ENCODE measurements at regions not wholly inside any gene's neighbourhood (a gene's known extent, or its start where the extent isn't known, plus 50 kb on each side); places are given as distances from the start of the nearest gene placed in this dataset.

GRCh38 chr6:153778216-153778615 is 260.8 kb upstream of the OPRM1 start:
- DNase-seq (ENCODE audit: unreplicated experiment), result no peak
- Mint-ChIP-seq H3K4me3 (ENCODE audit: unreplicated experiment) (no peak overlapping the region), H3K27me3 (ENCODE audit: insufficient read depth, unreplicated experiment) (no peaks in the 10 kb centered on the region), H3K36me3 (ENCODE audit: insufficient read depth, unreplicated experiment) (no peaks in the 10 kb centered on the region), H3K4me1 (ENCODE audit: insufficient read depth, unreplicated experiment) (no peaks in the 10 kb centered on the region), H3K9me3 (ENCODE audit: unreplicated experiment) (no peaks in the 10 kb centered on the region), H3K27ac (ENCODE audit: low read depth, unreplicated experiment) (no peak overlapping the region)
- TF ChIP-seq, protein P1, sequence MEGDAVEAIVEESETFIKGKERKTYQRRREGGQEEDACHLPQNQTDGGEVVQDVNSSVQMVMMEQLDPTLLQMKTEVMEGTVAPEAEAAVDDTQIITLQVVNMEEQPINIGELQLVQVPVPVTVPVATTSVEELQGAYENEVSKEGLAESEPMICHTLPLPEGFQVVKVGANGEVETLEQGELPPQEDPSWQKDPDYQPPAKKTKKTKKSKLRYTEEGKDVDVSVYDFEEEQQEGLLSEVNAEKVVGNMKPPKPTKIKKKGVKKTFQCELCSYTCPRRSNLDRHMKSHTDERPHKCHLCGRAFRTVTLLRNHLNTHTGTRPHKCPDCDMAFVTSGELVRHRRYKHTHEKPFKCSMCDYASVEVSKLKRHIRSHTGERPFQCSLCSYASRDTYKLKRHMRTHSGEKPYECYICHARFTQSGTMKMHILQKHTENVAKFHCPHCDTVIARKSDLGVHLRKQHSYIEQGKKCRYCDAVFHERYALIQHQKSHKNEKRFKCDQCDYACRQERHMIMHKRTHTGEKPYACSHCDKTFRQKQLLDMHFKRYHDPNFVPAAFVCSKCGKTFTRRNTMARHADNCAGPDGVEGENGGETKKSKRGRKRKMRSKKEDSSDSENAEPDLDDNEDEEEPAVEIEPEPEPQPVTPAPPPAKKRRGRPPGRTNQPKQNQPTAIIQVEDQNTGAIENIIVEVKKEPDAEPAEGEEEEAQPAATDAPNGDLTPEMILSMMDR (IDR thresholded peaks at IDR 0.05; ENCODE audit: unreplicated experiment), result no peak
- ChIA-PET CTCF (no interaction called here), POLR2A (no interaction called here)
- intact Hi-C loops (cut with micrococcal nuclease), result no loop called here
- no TSS peak for BruUV-seq (replicated peaks)

DNA sequence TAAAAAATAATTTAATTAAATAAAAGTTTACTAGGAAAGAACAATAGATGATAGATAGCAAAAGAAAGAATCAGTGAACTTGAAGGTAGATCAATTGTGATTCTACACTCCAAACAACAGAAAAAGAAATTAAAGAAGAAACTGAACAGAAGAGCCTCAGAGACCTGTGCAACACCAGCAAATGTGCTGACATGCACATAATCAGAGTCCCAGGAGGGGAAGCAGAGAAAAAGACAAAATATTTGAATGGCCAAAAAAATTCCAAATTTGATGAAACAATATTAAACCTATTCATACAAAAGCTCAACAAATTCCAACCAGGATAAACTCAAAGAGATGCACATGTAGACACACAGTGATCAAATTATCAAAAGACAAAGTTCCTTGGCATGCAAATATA is 267.5 kb upstream of the OPRM1 start:
- H3K9me3 Mint-ChIP-seq (ENCODE audit: unreplicated experiment), result no peaks in the 10 kb centered on the region
- no TSS peak for BruUV-seq (replicated peaks)
- DNase-seq (ENCODE audit: unreplicated experiment), result no peak
- no peaks in the 10 kb centered on the region for H3K27me3 Mint-ChIP-seq (ENCODE audit: insufficient read depth, unreplicated experiment)
- intact Hi-C loops (cut with micrococcal nuclease), result no loop called here
- H3K27ac Mint-ChIP-seq (ENCODE audit: low read depth, unreplicated experiment), result no peak overlapping the region
- ChIA-PET POLR2A (no interaction called here), CTCF (no interaction called here)
- H3K4me3 Mint-ChIP-seq (ENCODE audit: unreplicated experiment), result no peak overlapping the region
- TF ChIP-seq, protein P1 (IDR thresholded peaks at IDR 0.05; ENCODE audit: unreplicated experiment), result no peak
- no peaks in the 10 kb centered on the region for H3K4me1 Mint-ChIP-seq (ENCODE audit: insufficient read depth, unreplicated experiment)
- no peaks in the 10 kb centered on the region for H3K36me3 Mint-ChIP-seq (ENCODE audit: insufficient read depth, unreplicated experiment)

- DNase-seq (ENCODE audit: unreplicated experiment), result no peak
- H3K4me3 Mint-ChIP-seq (ENCODE audit: unreplicated experiment), result no peak overlapping the region
- intact Hi-C loops (cut with micrococcal nuclease), result no loop called here
- ChIA-PET CTCF (interaction anchor here (0.7 kb wide), 1 partner anchor 522 kb away, joined by 3 read pairs; no protein-coding TSS in a partner anchor), POLR2A (interaction anchor here (0.5 to 0.7 kb wide), 2 partner anchors 32 to 789 kb away, joined by 3 read pairs; no protein-coding TSS in a partner anchor)
- no peaks in the 10 kb centered on the region for H3K4me1 Mint-ChIP-seq (ENCODE audit: insufficient read depth, unreplicated experiment)
- no peak overlapping the region for H3K27ac Mint-ChIP-seq (ENCODE audit: low read depth, unreplicated experiment)
- no peaks in the 10 kb centered on the region for H3K36me3 Mint-ChIP-seq (ENCODE audit: insufficient read depth, unreplicated experiment)
- H3K9me3 Mint-ChIP-seq (ENCODE audit: unreplicated experiment), result peaks cover 9% of the 10 kb centered on the region
- TF ChIP-seq, protein P1 (IDR thresholded peaks at IDR 0.05; ENCODE audit: unreplicated experiment), result no peak
- no peaks in the 10 kb centered on the region for H3K27me3 Mint-ChIP-seq (ENCODE audit: insufficient read depth, unreplicated experiment)
- no TSS peak for BruUV-seq (replicated peaks)
Measured at GRCh38 chr6:153767127-153767526, 271.9 kb upstream of the OPRM1 start.

DNA sequence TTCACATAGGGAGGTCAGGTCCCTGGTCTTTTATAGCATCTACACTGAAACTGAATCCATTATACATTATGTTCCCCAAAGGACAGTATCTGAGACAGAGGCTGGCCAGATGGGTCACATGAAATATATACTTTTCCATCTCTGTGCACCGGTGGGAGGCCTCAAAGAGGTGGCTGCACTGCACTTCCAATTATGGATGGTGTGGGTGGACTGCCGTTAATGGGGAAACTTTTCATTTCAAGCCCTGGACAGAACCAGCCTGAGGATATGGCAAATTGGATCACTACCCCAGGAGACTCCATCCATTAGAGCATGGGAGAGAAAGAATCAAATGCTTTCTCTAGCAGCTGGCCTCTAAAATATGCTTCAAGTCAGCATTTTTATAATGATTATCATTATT is 280.5 kb upstream of the OPRM1 start:
- no peaks in the 10 kb centered on the region for H3K36me3 Mint-ChIP-seq (ENCODE audit: insufficient read depth, unreplicated experiment)
- no peaks in the 10 kb centered on the region for H3K4me1 Mint-ChIP-seq (ENCODE audit: insufficient read depth, unreplicated experiment)
- BruUV-seq (replicated peaks), result no TSS peak
- ChIA-PET CTCF (no interaction called here), POLR2A (no interaction called here)
- no peak for DNase-seq (ENCODE audit: unreplicated experiment)
- intact Hi-C loops (cut with micrococcal nuclease), result no loop called here
- H3K9me3 Mint-ChIP-seq (ENCODE audit: unreplicated experiment), result peaks cover 12% of the 10 kb centered on the region
- H3K27ac Mint-ChIP-seq (ENCODE audit: low read depth, unreplicated experiment), result no peak overlapping the region
- H3K27me3 Mint-ChIP-seq (ENCODE audit: insufficient read depth, unreplicated experiment), result no peaks in the 10 kb centered on the region
- no peak overlapping the region for H3K4me3 Mint-ChIP-seq (ENCODE audit: unreplicated experiment)
- TF ChIP-seq, protein P1 (IDR thresholded peaks at IDR 0.05; ENCODE audit: unreplicated experiment), result no peak

Measured in MCF 10A (cell line).